ENCODE measurements at regions not wholly inside any gene's neighbourhood (a gene's known extent, or its start where the extent isn't known, plus 50 kb on each side); places are given as distances from the start of the nearest gene placed in this dataset.

GRCh38 chr22:22049684-22050083 lies 67.1 kb upstream of the TOP3B start:
- H3K9me3 Mint-ChIP-seq (ENCODE audit: unreplicated experiment) = peaks cover 2% of the 10 kb centered on the region
- H3K4me3 Mint-ChIP-seq (ENCODE audit: unreplicated experiment) = no peak overlapping the region
- no peak for TF ChIP-seq CTCF (IDR thresholded peaks at IDR 0.05; ENCODE audit: partially characterized antibody, unreplicated experiment)
- no peak for DNase-seq
- peaks cover 18% of the 10 kb centered on the region for H3K4me1 Mint-ChIP-seq (ENCODE audit: low read depth, unreplicated experiment)
- H3K27me3 Mint-ChIP-seq (ENCODE audit: unreplicated experiment) = peaks cover 8% of the 10 kb centered on the region
- H3K36me3 Mint-ChIP-seq (ENCODE audit: unreplicated experiment) = peaks cover 7% of the 10 kb centered on the region
- no peak overlapping the region for H3K27ac Mint-ChIP-seq (ENCODE audit: unreplicated experiment)

GRCh38 chr22:22048981-22049531 lies 66.5 kb upstream of the TOP3B start:
- Mint-ChIP-seq H3K27me3 (ENCODE audit: unreplicated experiment) (peaks cover 5% of the 10 kb centered on the region), H3K27ac (ENCODE audit: unreplicated experiment) (no peak overlapping the region), H3K9me3 (ENCODE audit: unreplicated experiment) (peaks cover 5% of the 10 kb centered on the region), H3K4me1 (ENCODE audit: low read depth, unreplicated experiment) (peaks cover 19% of the 10 kb centered on the region), H3K36me3 (ENCODE audit: unreplicated experiment) (peaks cover 3% of the 10 kb centered on the region), H3K4me3 (ENCODE audit: unreplicated experiment) (no peak overlapping the region)
- no peak for TF ChIP-seq CTCF (IDR thresholded peaks at IDR 0.05; ENCODE audit: partially characterized antibody, unreplicated experiment)
- no peak for DNase-seq

- H3K4me1 Mint-ChIP-seq (ENCODE audit: low read depth, unreplicated experiment) = peaks cover 19% of the 10 kb centered on the region
- no peak overlapping the region for H3K27ac Mint-ChIP-seq (ENCODE audit: unreplicated experiment)
- no peak overlapping the region for H3K4me3 Mint-ChIP-seq (ENCODE audit: unreplicated experiment)
- no peak for DNase-seq
- TF ChIP-seq CTCF (IDR thresholded peaks at IDR 0.05; ENCODE audit: partially characterized antibody, unreplicated experiment) = no peak
- H3K9me3 Mint-ChIP-seq (ENCODE audit: unreplicated experiment) = peaks cover 5% of the 10 kb centered on the region
- peaks cover 5% of the 10 kb centered on the region for H3K27me3 Mint-ChIP-seq (ENCODE audit: unreplicated experiment)
- no peaks in the 10 kb centered on the region for H3K36me3 Mint-ChIP-seq (ENCODE audit: unreplicated experiment)
These were observed 65.8 kb upstream of the TOP3B start for GRCh38 chr22:22048318-22048942.

GRCh38 chr22:22047776-22048175 lies 65.2 kb upstream of the TOP3B start:
- Mint-ChIP-seq H3K36me3 (ENCODE audit: unreplicated experiment) (no peaks in the 10 kb centered on the region), H3K4me1 (ENCODE audit: low read depth, unreplicated experiment) (peaks cover 19% of the 10 kb centered on the region), H3K27me3 (ENCODE audit: unreplicated experiment) (peaks cover under 1% of the 10 kb centered on the region), H3K4me3 (ENCODE audit: unreplicated experiment) (no peak overlapping the region), H3K9me3 (ENCODE audit: unreplicated experiment) (peaks cover 5% of the 10 kb centered on the region), H3K27ac (ENCODE audit: unreplicated experiment) (no peak overlapping the region)
- TF ChIP-seq CTCF (IDR thresholded peaks at IDR 0.05; ENCODE audit: partially characterized antibody, unreplicated experiment) = no peak
- no peak for DNase-seq

GRCh38 chr22:22047266-22047665 lies 64.7 kb upstream of the TOP3B start:
- Mint-ChIP-seq H3K4me3 (ENCODE audit: unreplicated experiment) (no peak overlapping the region), H3K36me3 (ENCODE audit: unreplicated experiment) (no peaks in the 10 kb centered on the region), H3K27ac (ENCODE audit: unreplicated experiment) (no peak overlapping the region), H3K4me1 (ENCODE audit: low read depth, unreplicated experiment) (peaks cover 19% of the 10 kb centered on the region), H3K27me3 (ENCODE audit: unreplicated experiment) (no peaks in the 10 kb centered on the region), H3K9me3 (ENCODE audit: unreplicated experiment) (peaks cover 5% of the 10 kb centered on the region)
- DNase-seq = no peak
- no peak for TF ChIP-seq CTCF (IDR thresholded peaks at IDR 0.05; ENCODE audit: partially characterized antibody, unreplicated experiment)

Measured in glutamatergic neuron (in vitro differentiated cells).